ENCODE measurements at regions not wholly inside any gene's neighbourhood (a gene's known extent, or its start where the extent isn't known, plus 50 kb on each side); places are given as distances from the start of the nearest gene placed in this dataset.
"Not testable (repeated sequence)": the region's sequence is repeated elsewhere in the genome, so short reads cannot be mapped to it uniquely, and the experiment has no call there.

GRCh38 chr18:79587779-79588635 is 91.6 kb upstream of the CTDP1 start:
- in situ Hi-C loops (cut with MboI; ENCODE audit: low sequenced_read_pairs, unreplicated experiment): no loop called here
- TF ChIP-seq CTCF (IDR thresholded peaks at IDR 0.05; ENCODE audit: borderline replicate concordance, control extremely low read depth, extremely low read depth, insufficient read depth, missing control alignments): no peak
- DNase-seq (ENCODE audit: low spot score): no peak

DNA sequence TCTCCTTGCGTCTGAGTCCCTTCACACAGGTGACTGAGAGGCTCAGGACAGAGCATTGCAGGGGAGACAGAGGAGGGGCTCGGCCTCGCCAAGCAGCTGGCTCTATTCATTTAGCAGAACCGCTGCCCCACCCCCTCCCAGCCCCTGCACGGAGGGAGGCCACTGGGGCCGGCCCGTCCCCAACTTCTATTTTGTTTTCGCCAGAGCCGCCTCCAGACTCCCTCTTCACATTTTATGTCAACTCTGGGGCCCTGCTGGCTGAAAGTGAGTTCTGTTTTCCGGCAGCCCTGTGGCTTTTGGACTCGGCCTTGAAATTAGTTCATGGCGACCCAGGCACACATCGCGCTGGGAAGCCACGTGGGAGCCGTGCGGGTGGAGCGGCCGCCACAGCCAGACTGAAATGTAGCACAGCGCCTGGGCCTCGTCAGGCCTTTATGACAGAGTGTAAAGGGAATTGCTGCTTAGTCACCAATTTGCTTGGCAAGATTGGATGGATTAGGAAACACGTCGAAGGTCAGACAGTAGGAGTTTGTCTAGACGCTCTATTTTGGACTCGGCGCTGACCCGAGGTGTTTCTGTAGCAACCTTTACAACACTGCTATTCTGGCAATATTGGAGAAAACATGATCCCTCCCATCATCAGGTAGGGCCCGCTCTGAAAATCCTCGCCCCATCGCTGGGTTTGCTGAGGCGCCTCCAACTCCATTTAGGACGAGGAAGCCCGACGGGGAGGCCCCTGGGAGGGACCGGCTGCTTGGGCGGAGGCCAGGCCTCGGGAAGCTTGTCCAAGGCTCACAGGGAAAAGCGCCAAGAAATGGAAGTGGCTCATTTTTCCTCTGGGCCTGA is 90.7 kb upstream of the CTDP1 start:
- TF ChIP-seq CTCF (IDR thresholded peaks at IDR 0.05; ENCODE audit: borderline replicate concordance, control extremely low read depth, extremely low read depth, insufficient read depth, missing control alignments): no peak
- no peak for DNase-seq (ENCODE audit: low spot score)
- in situ Hi-C loops (cut with MboI; ENCODE audit: low sequenced_read_pairs, unreplicated experiment): no loop called here

DNA sequence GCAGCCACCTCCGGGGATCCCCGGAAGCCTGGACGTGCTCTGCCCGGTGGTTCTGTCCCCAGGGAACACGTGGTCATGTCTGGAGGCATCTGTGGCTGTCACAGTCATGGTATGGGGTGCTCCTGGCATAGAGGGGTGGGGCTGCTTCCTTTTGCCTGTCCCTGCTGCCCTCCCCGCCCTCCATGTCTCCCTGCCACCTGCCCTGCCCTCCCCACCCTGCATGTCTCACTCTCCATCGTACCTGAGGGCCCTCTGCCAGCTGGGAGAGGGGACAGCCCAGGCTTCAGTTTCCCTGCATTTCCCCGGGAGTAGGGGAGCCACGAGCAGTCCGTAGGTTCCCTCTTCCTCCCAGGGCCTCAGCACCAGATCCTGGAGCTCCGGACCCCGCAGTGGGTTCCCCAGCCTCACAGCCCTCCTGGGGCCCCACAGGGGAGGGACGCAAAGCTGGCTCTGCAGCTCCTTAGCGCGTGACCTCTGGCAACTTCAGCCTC is 90.0 kb upstream of the CTDP1 start:
- in situ Hi-C loops (cut with MboI; ENCODE audit: low sequenced_read_pairs, unreplicated experiment): no loop called here
- TF ChIP-seq CTCF (IDR thresholded peaks at IDR 0.05; ENCODE audit: borderline replicate concordance, control extremely low read depth, extremely low read depth, insufficient read depth, missing control alignments): no peak
- DNase-seq (ENCODE audit: low spot score): no peak

DNA sequence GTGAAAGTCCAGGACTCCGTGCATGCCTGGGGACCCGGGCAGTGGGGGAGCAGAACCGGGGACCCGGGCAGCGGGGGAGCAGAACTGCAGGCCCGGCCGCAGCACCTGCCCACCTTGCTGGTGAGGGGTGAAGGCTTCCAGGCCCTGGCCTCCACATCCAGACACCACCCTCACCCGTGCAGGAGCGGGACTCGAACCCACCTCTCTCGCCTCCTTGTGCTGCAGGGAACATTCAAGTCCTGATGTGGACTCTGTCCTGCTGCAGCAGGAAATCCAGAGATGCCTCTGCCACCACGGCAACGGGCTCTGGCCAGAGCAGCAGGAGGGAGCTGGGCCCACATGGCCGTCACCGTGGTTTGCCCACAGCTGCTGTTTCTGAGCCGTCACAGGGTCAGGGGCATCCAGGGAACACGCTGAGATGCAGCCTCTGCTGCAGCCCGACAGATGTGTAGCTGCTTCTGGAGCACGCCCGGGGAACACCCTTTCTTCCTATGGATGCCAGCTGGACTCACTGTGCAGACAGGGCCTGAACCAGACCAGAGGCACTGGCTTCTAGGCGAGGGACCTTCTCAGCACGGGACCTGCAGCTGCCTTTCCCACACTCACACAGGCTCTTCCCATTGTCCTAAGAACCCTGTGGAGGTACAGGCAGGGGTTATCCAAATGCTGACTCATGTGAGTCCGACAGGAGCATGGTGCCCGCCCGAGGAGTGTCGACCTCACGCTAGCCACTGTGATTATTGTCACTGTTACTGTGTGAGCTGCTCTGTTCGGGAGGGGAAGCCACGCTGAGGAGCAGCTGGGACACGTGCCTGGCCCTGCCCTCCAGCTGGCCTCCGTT is 89.2 kb upstream of the CTDP1 start:
- in situ Hi-C loops (cut with MboI; ENCODE audit: low sequenced_read_pairs, unreplicated experiment): no loop called here
- no peak for DNase-seq (ENCODE audit: low spot score)

DNA sequence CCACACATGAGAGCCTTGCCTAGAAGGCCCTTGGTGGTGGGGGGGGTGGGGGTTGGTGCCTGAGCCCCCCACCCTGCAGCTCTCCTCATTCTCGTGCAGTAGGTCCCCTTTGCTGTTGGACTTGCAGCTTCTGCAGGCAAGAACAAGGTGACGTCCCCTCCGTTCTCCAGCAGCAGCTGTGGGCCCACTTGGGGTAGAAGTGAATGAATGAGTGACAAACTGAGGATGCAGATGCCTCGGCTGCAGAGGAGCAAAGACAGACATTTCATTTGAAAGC is 88.6 kb upstream of the CTDP1 start:
- in situ Hi-C loops (cut with MboI; ENCODE audit: low sequenced_read_pairs, unreplicated experiment): no loop called here
- no peak for DNase-seq (ENCODE audit: low spot score)
- no peak for TF ChIP-seq CTCF (IDR thresholded peaks at IDR 0.05; ENCODE audit: borderline replicate concordance, control extremely low read depth, extremely low read depth, insufficient read depth, missing control alignments)

More for the DNA sequence above, 89.2 kb upstream of the CTDP1 start:
- TF ChIP-seq CTCF (IDR thresholded peaks at IDR 0.05; ENCODE audit: borderline replicate concordance, control extremely low read depth, extremely low read depth, insufficient read depth, missing control alignments): no peak

DNA sequence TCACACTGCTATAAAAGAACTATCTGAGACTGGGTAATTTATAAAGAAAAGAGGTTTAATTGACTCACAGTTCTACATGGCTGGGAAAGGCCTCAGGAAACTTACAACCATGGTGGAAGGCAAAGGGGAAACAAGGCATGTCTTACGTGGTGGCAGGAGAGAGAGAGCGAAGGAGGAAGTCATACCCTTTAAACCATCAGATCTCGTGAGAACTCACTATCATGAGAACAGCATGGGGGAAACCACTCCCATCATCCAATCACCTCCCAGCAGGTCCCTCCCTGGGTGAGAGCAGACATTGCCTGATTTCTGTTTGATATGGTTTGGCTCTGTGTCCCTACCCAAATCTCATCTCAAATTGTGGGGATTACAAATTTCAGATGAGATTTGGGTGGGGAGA is 86.9 kb upstream of the CTDP1 start:
- in situ Hi-C loops (cut with MboI; ENCODE audit: low sequenced_read_pairs, unreplicated experiment); DNase-seq (ENCODE audit: low spot score): not testable (repeated sequence)
